GM23338 (cell line): ENCODE measurements at regions not wholly inside any gene's neighbourhood (a gene's known extent, or its start where the extent isn't known, plus 50 kb on each side); places are given as distances from the start of the nearest gene placed in this dataset.

ENCODE experiments used
- ATAC-seq: fragments of 200-7000 bp; cut with Tn5 transposase; 3 replicates; pipeline ENCODE4 v1.9.1; 2020
- DNase-seq: peaks from one replicate; pipeline ENCODE4 v3.0.0-alpha.2; 2015; ENCODE audit warnings: low spot score
- H2AFZ ChIP-seq: fragments of 200-600 bp; sonication (generic); 2 replicates; pipeline ENCODE4 v1.8.0; 2016; ENCODE audit warnings: antibody characterized with exemption, mild to moderate bottlenecking, moderate library complexity
- H3F3A ChIP-seq: fragments of 200-600 bp; sonication (generic); replicated peaks from 2 replicates; pipeline ENCODE4 v1.8.0; 2017; ENCODE audit warnings: antibody characterized with exemption, mixed run types, low read depth
- H3K27ac ChIP-seq: fragments of 200-600 bp; sonication (generic); 2 replicates; pipeline ENCODE4 v1.6.1; 2016; ENCODE audit warnings: low read depth
- H3K27me3 ChIP-seq: fragments of 200-600 bp; sonication (generic); 2 replicates; pipeline ENCODE4 v1.8.0; 2016; ENCODE audit warnings: mild to moderate bottlenecking, mixed run types, moderate library complexity; ENCODE audit not compliant: insufficient read depth
- H3K36me3 ChIP-seq: fragments of 200-600 bp; sonication (generic); 2 replicates; pipeline ENCODE4 v1.8.0; 2016; ENCODE audit warnings: mild to moderate bottlenecking; ENCODE audit not compliant: insufficient read depth
- H3K4me1 ChIP-seq: fragments of 200-600 bp; sonication (generic); 2 replicates; pipeline ENCODE4 v1.8.0; 2016; ENCODE audit warnings: mild to moderate bottlenecking, moderate library complexity; ENCODE audit not compliant: insufficient read depth
- H3K4me2 ChIP-seq: fragments of 200-600 bp; sonication (generic); 2 replicates; pipeline ENCODE4 v1.7.1; 2017; ENCODE audit warnings: mixed run types
- H3K4me3 ChIP-seq: fragments of 200-600 bp; sonication (generic); 2 replicates; pipeline ENCODE4 v1.6.1; 2016; ENCODE audit warnings: mixed run types
- H3K79me2 ChIP-seq: fragments of 200-600 bp; sonication (generic); replicated peaks from 2 replicates; pipeline ENCODE4 v1.8.0; 2017; ENCODE audit warnings: mild to moderate bottlenecking; ENCODE audit not compliant: insufficient read depth
- H3K9me2 ChIP-seq: fragments of 200-600 bp; sonication (generic); 2 replicates; pipeline ENCODE4 v1.8.0; 2017; ENCODE audit not compliant: insufficient read depth
- H4K20me1 ChIP-seq: fragments of 200-600 bp; sonication (generic); replicated peaks from 2 replicates; pipeline ENCODE4 v1.8.0; 2017; ENCODE audit warnings: mild to moderate bottlenecking; ENCODE audit not compliant: insufficient read depth
- H3K27ac Mint-ChIP-seq: 2 replicates; pipeline ENCODE4 v1.8.0; 2020; ENCODE audit warnings: inconsistent platforms, mild to moderate bottlenecking, moderate library complexity, mixed read lengths
- H3K27me3 Mint-ChIP-seq: 3 replicates; pipeline ENCODE4 v1.8.0; 2022; ENCODE audit warnings: low read depth, mild to moderate bottlenecking, moderate library complexity, mixed read lengths, inconsistent platforms; ENCODE audit not compliant: insufficient read depth, poor library complexity
- H3K36me3 Mint-ChIP-seq: 3 replicates; pipeline ENCODE4 v1.8.0; 2021; ENCODE audit warnings: low read depth, mild to moderate bottlenecking, inconsistent platforms, moderate library complexity, mixed read lengths
- H3K4me1 Mint-ChIP-seq: 3 replicates; pipeline ENCODE4 v1.8.0; 2020; ENCODE audit warnings: mild to moderate bottlenecking, inconsistent platforms, mixed read lengths
- H3K4me3 Mint-ChIP-seq: 3 replicates; pipeline ENCODE4 v1.8.0; 2021; ENCODE audit warnings: moderate library complexity, mild to moderate bottlenecking, inconsistent platforms, mixed read lengths
- H3K9me3 Mint-ChIP-seq: 3 replicates; pipeline ENCODE4 v1.8.0; 2020; ENCODE audit warnings: moderate library complexity, mild to moderate bottlenecking, inconsistent platforms, mixed read lengths
- CREB1 ChIP-seq: fragments of 250-450 bp; sonication (Bioruptor Pico); IDR thresholded peaks from 2 replicates; pipeline ENCODE4 v1.5.0; 2020; ENCODE audit warnings: low read depth, mild to moderate bottlenecking, moderate library complexity
- EZH2 ChIP-seq: fragments of 200-600 bp; sonication (generic); IDR thresholded peaks from one replicate; pipeline ENCODE4 v1.8.0; 2017; ENCODE audit warnings: antibody characterized with exemption, mild to moderate bottlenecking, low read depth; ENCODE audit not compliant: unreplicated experiment
- EZH2phosphoT487 ChIP-seq: fragments of 200-600 bp; sonication (generic); IDR thresholded peaks from one replicate; pipeline ENCODE4 v1.8.1; 2018; ENCODE audit warnings: antibody characterized with exemption; ENCODE audit not compliant: unreplicated experiment
- JUNB ChIP-seq: IDR thresholded peaks from one replicate; pipeline ENCODE4 v1.6.1; 2016; ENCODE audit warnings: antibody characterized with exemption; ENCODE audit not compliant: unreplicated experiment
- NANOG ChIP-seq: IDR thresholded peaks from 2 replicates; pipeline ENCODE4 v1.6.1; 2016; ENCODE audit warnings: antibody characterized with exemption, borderline replicate concordance
- POLR2AphosphoS5 ChIP-seq: IDR thresholded peaks from 2 replicates; pipeline ENCODE4 v1.6.1; 2016; ENCODE audit warnings: antibody characterized with exemption, low read depth
- STAT1 ChIP-seq: IDR thresholded peaks from one replicate; pipeline ENCODE4 v1.6.1; 2016; ENCODE audit warnings: antibody characterized with exemption; ENCODE audit not compliant: unreplicated experiment
- ZNF114 ChIP-seq: fragments of 250-450 bp; sonication (Bioruptor Pico); IDR thresholded peaks from 2 replicates; pipeline ENCODE4 v1.5.0; 2020; ENCODE audit warnings: mild to moderate bottlenecking, moderate library complexity
- ZNF331 ChIP-seq: fragments of 250-450 bp; sonication (Bioruptor Pico); IDR thresholded peaks from 2 replicates; pipeline ENCODE4 v1.5.0; 2020; ENCODE audit warnings: low read depth, mild to moderate bottlenecking, moderate library complexity
- TF ChIP-seq, protein P1 (sequence below), 2 experiments: fragments of 200-600 bp in 1 of 2; sonication (generic) in 1 of 2; conservative IDR thresholded peaks; 2 replicates each; pipeline versions ENCODE4 v1.5.1 to v1.6.1; 2016 to 2017; ENCODE audit warnings: antibody characterized with exemption in 2 of 2, low read depth in 2 of 2, mild to moderate bottlenecking in 2 of 2, moderate library complexity in 1 of 2
- TF ChIP-seq, protein P2 (sequence below): IDR thresholded peaks from one replicate; pipeline ENCODE4 v1.6.1; 2018; ENCODE audit warnings: antibody characterized with exemption; ENCODE audit not compliant: unreplicated experiment
- TF ChIP-seq, protein P3 (sequence below): IDR thresholded peaks from 2 replicates; pipeline ENCODE4 v1.6.1; 2016; ENCODE audit warnings: antibody characterized with exemption
- TF ChIP-seq, protein P4 (sequence below): fragments of 250-450 bp; sonication (Bioruptor Pico); IDR thresholded peaks from 2 replicates; pipeline ENCODE4 v1.5.0; 2020; ENCODE audit warnings: mild to moderate bottlenecking, moderate library complexity

DNA sequence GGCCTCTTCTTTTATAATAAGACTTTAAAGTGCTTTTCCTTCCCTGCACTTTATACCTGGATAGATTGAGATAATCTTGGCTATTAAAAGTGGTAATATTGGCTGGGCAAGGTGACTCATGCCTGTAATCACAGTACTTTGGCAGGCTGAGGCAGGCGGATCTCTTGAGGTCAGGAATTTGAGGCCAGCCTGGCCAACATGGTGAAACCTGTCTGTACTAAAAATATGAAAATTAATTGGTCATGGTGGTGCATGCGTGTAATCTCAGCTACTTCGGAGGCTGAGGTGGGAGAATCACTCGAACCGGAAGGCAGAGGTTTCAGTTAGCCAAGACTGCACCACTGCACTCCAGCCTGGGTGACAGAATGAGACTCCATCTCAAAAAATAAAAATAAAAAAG is 197.1 kb upstream of the RGS17 start:
- ATAC-seq (no peak), DNase-seq (no peak)
- Histone ChIP-seq H3K27ac (no peak overlapping the region), H3K36me3 (no peaks in the 10 kb centered on the region), H3K27me3 (no peaks in the 10 kb centered on the region), H3K79me2 (no peaks in the 10 kb centered on the region), H2AFZ (no peak overlapping the region), H3K4me2 (no peak overlapping the region), H3K9me2 (no peaks in the 10 kb centered on the region), H3K4me3 (no peak overlapping the region), H3K4me1 (no peaks in the 10 kb centered on the region), H3F3A (no peaks in the 10 kb centered on the region), H4K20me1 (no peaks in the 10 kb centered on the region)
- no peak overlapping the region for H3K4me3 Mint-ChIP-seq
- no peaks in the 10 kb centered on the region for H3K4me1 Mint-ChIP-seq
- TF ChIP-seq, protein P1, sequence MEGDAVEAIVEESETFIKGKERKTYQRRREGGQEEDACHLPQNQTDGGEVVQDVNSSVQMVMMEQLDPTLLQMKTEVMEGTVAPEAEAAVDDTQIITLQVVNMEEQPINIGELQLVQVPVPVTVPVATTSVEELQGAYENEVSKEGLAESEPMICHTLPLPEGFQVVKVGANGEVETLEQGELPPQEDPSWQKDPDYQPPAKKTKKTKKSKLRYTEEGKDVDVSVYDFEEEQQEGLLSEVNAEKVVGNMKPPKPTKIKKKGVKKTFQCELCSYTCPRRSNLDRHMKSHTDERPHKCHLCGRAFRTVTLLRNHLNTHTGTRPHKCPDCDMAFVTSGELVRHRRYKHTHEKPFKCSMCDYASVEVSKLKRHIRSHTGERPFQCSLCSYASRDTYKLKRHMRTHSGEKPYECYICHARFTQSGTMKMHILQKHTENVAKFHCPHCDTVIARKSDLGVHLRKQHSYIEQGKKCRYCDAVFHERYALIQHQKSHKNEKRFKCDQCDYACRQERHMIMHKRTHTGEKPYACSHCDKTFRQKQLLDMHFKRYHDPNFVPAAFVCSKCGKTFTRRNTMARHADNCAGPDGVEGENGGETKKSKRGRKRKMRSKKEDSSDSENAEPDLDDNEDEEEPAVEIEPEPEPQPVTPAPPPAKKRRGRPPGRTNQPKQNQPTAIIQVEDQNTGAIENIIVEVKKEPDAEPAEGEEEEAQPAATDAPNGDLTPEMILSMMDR (conservative IDR thresholded peaks at IDR 0.05; ENCODE audit: low read depth in 2 of 2), result no peak
- TF ChIP-seq, protein P2, sequence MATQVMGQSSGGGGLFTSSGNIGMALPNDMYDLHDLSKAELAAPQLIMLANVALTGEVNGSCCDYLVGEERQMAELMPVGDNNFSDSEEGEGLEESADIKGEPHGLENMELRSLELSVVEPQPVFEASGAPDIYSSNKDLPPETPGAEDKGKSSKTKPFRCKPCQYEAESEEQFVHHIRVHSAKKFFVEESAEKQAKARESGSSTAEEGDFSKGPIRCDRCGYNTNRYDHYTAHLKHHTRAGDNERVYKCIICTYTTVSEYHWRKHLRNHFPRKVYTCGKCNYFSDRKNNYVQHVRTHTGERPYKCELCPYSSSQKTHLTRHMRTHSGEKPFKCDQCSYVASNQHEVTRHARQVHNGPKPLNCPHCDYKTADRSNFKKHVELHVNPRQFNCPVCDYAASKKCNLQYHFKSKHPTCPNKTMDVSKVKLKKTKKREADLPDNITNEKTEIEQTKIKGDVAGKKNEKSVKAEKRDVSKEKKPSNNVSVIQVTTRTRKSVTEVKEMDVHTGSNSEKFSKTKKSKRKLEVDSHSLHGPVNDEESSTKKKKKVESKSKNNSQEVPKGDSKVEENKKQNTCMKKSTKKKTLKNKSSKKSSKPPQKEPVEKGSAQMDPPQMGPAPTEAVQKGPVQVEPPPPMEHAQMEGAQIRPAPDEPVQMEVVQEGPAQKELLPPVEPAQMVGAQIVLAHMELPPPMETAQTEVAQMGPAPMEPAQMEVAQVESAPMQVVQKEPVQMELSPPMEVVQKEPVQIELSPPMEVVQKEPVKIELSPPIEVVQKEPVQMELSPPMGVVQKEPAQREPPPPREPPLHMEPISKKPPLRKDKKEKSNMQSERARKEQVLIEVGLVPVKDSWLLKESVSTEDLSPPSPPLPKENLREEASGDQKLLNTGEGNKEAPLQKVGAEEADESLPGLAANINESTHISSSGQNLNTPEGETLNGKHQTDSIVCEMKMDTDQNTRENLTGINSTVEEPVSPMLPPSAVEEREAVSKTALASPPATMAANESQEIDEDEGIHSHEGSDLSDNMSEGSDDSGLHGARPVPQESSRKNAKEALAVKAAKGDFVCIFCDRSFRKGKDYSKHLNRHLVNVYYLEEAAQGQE, result no peak
- TF ChIP-seq ZNF331, result no peak
- no peak for TF ChIP-seq EZH2
- no peak for TF ChIP-seq ZNF114 (CRISPR knock-in tag)
- no peak for TF ChIP-seq CREB1 (CRISPR knock-in tag)
- TF ChIP-seq POLR2AphosphoS5, result no peak
- TF ChIP-seq, protein P3, sequence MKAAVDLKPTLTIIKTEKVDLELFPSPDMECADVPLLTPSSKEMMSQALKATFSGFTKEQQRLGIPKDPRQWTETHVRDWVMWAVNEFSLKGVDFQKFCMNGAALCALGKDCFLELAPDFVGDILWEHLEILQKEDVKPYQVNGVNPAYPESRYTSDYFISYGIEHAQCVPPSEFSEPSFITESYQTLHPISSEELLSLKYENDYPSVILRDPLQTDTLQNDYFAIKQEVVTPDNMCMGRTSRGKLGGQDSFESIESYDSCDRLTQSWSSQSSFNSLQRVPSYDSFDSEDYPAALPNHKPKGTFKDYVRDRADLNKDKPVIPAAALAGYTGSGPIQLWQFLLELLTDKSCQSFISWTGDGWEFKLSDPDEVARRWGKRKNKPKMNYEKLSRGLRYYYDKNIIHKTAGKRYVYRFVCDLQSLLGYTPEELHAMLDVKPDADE, result no peak
- no peak for TF ChIP-seq STAT1
- TF ChIP-seq, protein P4, sequence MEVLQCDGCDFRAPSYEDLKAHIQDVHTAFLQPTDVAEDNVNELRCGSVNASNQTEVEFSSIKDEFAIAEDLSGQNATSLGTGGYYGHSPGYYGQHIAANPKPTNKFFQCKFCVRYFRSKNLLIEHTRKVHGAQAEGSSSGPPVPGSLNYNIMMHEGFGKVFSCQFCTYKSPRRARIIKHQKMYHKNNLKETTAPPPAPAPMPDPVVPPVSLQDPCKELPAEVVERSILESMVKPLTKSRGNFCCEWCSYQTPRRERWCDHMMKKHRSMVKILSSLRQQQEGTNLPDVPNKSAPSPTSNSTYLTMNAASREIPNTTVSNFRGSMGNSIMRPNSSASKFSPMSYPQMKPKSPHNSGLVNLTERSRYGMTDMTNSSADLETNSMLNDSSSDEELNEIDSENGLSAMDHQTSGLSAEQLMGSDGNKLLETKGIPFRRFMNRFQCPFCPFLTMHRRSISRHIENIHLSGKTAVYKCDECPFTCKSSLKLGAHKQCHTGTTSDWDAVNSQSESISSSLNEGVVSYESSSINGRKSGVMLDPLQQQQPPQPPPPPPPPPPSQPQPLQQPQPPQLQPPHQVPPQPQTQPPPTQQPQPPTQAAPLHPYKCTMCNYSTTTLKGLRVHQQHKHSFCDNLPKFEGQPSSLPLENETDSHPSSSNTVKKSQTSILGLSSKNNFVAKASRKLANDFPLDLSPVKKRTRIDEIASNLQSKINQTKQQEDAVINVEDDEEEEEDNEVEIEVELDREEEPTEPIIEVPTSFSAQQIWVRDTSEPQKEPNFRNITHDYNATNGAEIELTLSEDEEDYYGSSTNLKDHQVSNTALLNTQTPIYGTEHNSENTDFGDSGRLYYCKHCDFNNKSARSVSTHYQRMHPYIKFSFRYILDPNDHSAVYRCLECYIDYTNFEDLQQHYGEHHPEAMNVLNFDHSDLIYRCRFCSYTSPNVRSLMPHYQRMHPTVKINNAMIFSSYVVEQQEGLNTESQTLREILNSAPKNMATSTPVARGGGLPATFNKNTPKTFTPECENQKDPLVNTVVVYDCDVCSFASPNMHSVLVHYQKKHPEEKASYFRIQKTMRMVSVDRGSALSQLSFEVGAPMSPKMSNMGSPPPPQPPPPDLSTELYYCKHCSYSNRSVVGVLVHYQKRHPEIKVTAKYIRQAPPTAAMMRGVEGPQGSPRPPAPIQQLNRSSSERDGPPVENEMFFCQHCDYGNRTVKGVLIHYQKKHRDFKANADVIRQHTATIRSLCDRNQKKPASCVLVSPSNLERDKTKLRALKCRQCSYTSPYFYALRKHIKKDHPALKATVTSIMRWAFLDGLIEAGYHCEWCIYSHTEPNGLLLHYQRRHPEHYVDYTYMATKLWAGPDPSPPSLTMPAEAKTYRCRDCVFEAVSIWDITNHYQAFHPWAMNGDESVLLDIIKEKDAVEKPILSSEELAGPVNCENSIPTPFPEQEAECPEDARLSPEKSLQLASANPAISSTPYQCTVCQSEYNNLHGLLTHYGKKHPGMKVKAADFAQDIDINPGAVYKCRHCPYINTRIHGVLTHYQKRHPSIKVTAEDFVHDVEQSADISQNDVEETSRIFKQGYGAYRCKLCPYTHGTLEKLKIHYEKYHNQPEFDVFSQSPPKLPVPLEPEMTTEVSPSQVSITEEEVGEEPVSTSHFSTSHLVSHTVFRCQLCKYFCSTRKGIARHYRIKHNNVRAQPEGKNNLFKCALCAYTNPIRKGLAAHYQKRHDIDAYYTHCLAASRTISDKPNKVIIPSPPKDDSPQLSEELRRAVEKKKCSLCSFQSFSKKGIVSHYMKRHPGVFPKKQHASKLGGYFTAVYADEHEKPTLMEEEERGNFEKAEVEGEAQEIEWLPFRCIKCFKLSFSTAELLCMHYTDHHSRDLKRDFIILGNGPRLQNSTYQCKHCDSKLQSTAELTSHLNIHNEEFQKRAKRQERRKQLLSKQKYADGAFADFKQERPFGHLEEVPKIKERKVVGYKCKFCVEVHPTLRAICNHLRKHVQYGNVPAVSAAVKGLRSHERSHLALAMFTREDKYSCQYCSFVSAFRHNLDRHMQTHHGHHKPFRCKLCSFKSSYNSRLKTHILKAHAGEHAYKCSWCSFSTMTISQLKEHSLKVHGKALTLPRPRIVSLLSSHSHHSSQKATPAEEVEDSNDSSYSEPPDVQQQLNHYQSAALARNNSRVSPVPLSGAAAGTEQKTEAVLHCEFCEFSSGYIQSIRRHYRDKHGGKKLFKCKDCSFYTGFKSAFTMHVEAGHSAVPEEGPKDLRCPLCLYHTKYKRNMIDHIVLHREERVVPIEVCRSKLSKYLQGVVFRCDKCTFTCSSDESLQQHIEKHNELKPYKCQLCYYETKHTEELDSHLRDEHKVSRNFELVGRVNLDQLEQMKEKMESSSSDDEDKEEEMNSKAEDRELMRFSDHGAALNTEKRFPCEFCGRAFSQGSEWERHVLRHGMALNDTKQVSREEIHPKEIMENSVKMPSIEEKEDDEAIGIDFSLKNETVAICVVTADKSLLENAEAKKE (CRISPR knock-in tag), result no peak
- no peak for TF ChIP-seq JUNB
- TF ChIP-seq NANOG, result no peak
- TF ChIP-seq EZH2phosphoT487, result no peak
- no peaks in the 10 kb centered on the region for H3K27me3 Mint-ChIP-seq
- H3K9me3 Mint-ChIP-seq, result peaks cover 4% of the 10 kb centered on the region; the same call in 1 of the 3 replicates
- H3K27ac Mint-ChIP-seq, result no peak overlapping the region
- H3K36me3 Mint-ChIP-seq, result no peaks in the 10 kb centered on the region; the same call in 2 of the 3 replicates
